GM10266 (cell line): ENCODE measurements at regions not wholly inside any gene's neighbourhood (a gene's known extent, or its start where the extent isn't known, plus 50 kb on each side); places are given as distances from the start of the nearest gene placed in this dataset.

Source experiments
- DNase-seq: peaks from one replicate; pipeline ENCODE4 v3.0.0; 2012; ENCODE audit errors: extremely low spot score
- TF ChIP-seq, protein P1 (sequence below): IDR thresholded peaks from 2 replicates; pipeline ENCODE4 v1.5.1; 2012; ENCODE audit warnings: mild to moderate bottlenecking, low read depth; ENCODE audit not compliant: control insufficient read depth, insufficient read depth; ENCODE audit errors: missing control alignments

DNA sequence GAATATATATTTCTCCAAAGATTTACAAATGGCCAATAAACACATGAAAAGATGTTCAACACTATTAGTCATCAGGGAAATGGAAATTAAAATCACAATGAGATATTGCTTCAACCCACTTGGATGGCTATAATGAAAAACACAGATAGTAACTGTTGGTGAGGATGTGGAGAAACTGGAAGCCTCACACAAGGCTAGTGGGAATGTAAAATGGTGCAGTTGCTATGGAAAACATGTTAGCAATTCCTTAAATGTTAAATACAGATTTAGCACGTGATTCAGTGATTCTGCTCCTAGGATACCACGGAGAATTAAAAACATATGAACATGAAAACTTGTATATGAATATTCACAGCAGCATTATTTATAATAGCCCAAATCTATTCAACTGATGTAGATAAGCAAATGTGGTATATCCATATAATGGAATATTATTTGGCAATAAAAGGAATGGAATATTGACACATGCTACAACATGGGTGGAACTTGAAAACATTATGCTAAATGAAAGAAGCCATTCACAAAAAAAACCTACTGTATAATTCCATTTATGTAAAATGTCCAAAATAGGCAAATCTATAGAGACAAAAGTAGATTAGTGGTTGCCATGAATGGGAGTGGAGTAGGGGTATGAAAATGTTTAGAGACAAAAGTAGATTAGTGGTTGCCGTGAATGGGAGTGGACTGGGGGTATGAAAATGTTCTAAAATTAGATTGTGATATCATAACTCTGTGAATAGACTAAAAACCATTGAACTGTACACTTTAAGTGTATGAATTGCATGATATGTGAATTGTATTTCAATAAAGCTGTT is 227.1 kb upstream of the DDHD1 start:
- TF ChIP-seq, protein P1, sequence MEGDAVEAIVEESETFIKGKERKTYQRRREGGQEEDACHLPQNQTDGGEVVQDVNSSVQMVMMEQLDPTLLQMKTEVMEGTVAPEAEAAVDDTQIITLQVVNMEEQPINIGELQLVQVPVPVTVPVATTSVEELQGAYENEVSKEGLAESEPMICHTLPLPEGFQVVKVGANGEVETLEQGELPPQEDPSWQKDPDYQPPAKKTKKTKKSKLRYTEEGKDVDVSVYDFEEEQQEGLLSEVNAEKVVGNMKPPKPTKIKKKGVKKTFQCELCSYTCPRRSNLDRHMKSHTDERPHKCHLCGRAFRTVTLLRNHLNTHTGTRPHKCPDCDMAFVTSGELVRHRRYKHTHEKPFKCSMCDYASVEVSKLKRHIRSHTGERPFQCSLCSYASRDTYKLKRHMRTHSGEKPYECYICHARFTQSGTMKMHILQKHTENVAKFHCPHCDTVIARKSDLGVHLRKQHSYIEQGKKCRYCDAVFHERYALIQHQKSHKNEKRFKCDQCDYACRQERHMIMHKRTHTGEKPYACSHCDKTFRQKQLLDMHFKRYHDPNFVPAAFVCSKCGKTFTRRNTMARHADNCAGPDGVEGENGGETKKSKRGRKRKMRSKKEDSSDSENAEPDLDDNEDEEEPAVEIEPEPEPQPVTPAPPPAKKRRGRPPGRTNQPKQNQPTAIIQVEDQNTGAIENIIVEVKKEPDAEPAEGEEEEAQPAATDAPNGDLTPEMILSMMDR: no peak
- no peak for DNase-seq

- TF ChIP-seq, protein P1: no peak
Measured at GRCh38 chr14:53378142-53378541, 225.0 kb upstream of the DDHD1 start.

GRCh38 chr14:53376064-53376463 is 222.9 kb upstream of the DDHD1 start:
- no peak for DNase-seq
- TF ChIP-seq, protein P1: no peak

More at GRCh38 chr14:53378142-53378541, 225.0 kb upstream of the DDHD1 start:
- DNase-seq: no peak

GRCh38 chr14:53375599-53375998 is 222.5 kb upstream of the DDHD1 start:
- no peak for DNase-seq
- TF ChIP-seq, protein P1: no peak

GRCh38 chr14:53368711-53369201 is 215.6 kb upstream of the DDHD1 start:
- TF ChIP-seq, protein P1: no peak
- DNase-seq: no peak

DNA sequence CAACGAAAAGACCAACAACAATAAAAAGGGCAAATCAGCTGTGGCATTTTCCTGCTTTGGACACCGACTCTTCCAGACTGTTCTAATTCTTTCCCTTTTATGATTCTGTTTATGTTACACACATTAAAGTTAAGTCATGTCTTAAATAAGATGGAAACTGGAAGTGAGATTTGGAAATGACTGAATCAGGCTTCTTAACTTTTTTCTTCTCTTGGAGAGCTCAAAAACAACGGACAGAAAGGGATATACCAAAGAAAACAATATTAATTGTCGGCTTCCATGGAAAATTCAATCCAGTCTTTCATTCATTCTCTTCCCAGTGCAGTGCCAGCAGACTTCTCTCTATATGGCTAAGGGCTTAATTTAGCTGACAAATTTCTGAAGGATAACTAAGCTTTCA is 214.9 kb upstream of the DDHD1 start:
- no peak for DNase-seq
- TF ChIP-seq, protein P1: no peak

DNA sequence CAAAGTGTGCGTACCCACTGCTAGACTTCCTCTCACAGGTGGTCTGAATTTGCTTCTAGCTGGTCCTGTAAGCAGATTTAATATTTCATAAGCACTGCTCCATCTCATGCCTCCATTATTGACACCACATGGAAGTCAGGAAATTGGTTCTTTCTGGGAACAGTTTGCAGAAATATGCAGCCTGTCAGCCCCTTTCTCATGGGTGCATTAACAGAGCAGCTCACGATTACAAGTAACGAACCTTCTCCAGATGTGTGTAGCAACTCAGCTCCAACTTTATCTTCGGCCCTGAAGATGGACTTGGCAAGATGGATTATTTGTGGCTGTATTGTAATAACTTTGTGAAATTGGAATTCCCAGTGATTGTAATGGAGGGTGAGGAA is 214.5 kb upstream of the DDHD1 start:
- DNase-seq: no peak
- TF ChIP-seq, protein P1: no peak
